Testis (tissue), 2 donors: ENCODE measurements at regions not wholly inside any gene's neighbourhood (a gene's known extent, or its start where the extent isn't known, plus 50 kb on each side); places are given as distances from the start of the nearest gene placed in this dataset.

Experiments used
- DNase-seq: peaks from one replicate; pipeline ENCODE4 v3.0.0-alpha.2; 2019
- H3K27ac ChIP-seq, 2 donors: fragments of 200-600 bp; sonication (generic); one replicate each; pipeline ENCODE4 v1.5.1; 2019
- H3K27me3 ChIP-seq: fragments of 200-600 bp; sonication (generic); one replicate; pipeline ENCODE4 v1.5.1; 2019
- H3K36me3 ChIP-seq: fragments of 200-600 bp; sonication (generic); one replicate; pipeline ENCODE4 v1.5.1; 2017; ENCODE audit warnings: low read depth; ENCODE audit errors: missing control alignments
- H3K4me1 ChIP-seq: fragments of 200-600 bp; sonication (generic); one replicate; pipeline ENCODE4 v1.5.1; 2019
- H3K4me3 ChIP-seq, 2 donors: fragments of 200-600 bp; sonication (generic); one replicate each; pipeline ENCODE4 v1.5.1; 2017 to 2019
- H3K9me3 ChIP-seq: fragments of 200-600 bp; sonication (generic); one replicate; pipeline ENCODE4 v1.5.1; 2017
- CTCF ChIP-seq, 3 experiments: fragments of 450-650 bp in 2 of 3; fragments of 200-600 bp in 1 of 3; sonication (generic) in 1 of 3; IDR thresholded peaks; one replicate each; pipeline ENCODE4 v1.5.1; 2016 to 2019; ENCODE audit warnings: antibody characterized with exemption in 3 of 3, mild to moderate bottlenecking in 2 of 3, moderate library complexity in 1 of 3
- POLR2A ChIP-seq: fragments of 450-650 bp; IDR thresholded peaks from one replicate; pipeline ENCODE4 v1.6.1; 2017; ENCODE audit warnings: antibody characterized with exemption, mild to moderate bottlenecking, moderate library complexity
- WGBS, 2 donors: methylation state at CpG; one replicate each; pipeline ENCODE4 v1.1.5; 2018; 5-methylcytosine and 5-hydroxymethylcytosine counted together
- intact Hi-C: fragments of 100-400 bp; cut with DNase I; formaldehyde crosslinking; loops from one replicate; pipeline ENCODE4 v1.15.1; 2023; ENCODE audit warnings: low total_unique reads

GRCh38 chr14:98792171-98792570 is 479.8 kb downstream of the BCL11B start:
- no peak overlapping the region for H3K27ac ChIP-seq
- DNase-seq, result no peak

GRCh38 chr14:98798099-98798498 is 473.9 kb downstream of the BCL11B start:
- Histone ChIP-seq H3K9me3 (no peaks in the 10 kb centered on the region), H3K36me3 (no peaks in the 10 kb centered on the region), H3K27ac (no peak overlapping the region), H3K4me1 (no peaks in the 10 kb centered on the region), H3K4me3 (no peak overlapping the region), H3K27me3 (no peaks in the 10 kb centered on the region)
- intact Hi-C loops, result no loop called here
- DNase-seq, result no peak
- TF ChIP-seq POLR2A, result no peak
- TF ChIP-seq CTCF (IDR thresholded peaks at IDR 0.05), result no peak
- 62 to 65% methylated on average over 4 of the region's 4 CpGs for WGBS, 2 donors

More at GRCh38 chr14:98792171-98792570, 479.8 kb downstream of the BCL11B start:
- intact Hi-C loops, result no loop called here
- no peaks in the 10 kb centered on the region for H3K27me3 ChIP-seq
- TF ChIP-seq POLR2A (no peak), CTCF (IDR thresholded peaks at IDR 0.05) (no peak)
- no peaks in the 10 kb centered on the region for H3K9me3 ChIP-seq
- 94 to 100% methylated on average over 1 of the region's 1 CpG for WGBS, 2 donors
- no peak overlapping the region for H3K4me3 ChIP-seq
- no peaks in the 10 kb centered on the region for H3K4me1 ChIP-seq
- no peaks in the 10 kb centered on the region for H3K36me3 ChIP-seq

- Histone ChIP-seq H3K4me1 (no peaks in the 10 kb centered on the region), H3K36me3 (no peaks in the 10 kb centered on the region), H3K27ac (no peak overlapping the region), H3K27me3 (no peaks in the 10 kb centered on the region), H3K4me3 (no peak overlapping the region), H3K9me3 (no peaks in the 10 kb centered on the region)
- WGBS, 2 donors, result 78 to 84% methylated on average over 3 to 4 of the region's 4 CpGs
- no peak for DNase-seq
- intact Hi-C loops, result no loop called here
- TF ChIP-seq CTCF (IDR thresholded peaks at IDR 0.05) (no peak), POLR2A (no peak)
Observed at GRCh38 chr14:98799891-98800290, 472.1 kb downstream of the BCL11B start.

- Histone ChIP-seq H3K4me1 (no peaks in the 10 kb centered on the region), H3K4me3 (no peak overlapping the region), H3K36me3 (no peaks in the 10 kb centered on the region), H3K27ac (no peak overlapping the region), H3K9me3 (no peaks in the 10 kb centered on the region), H3K27me3 (no peaks in the 10 kb centered on the region)
- intact Hi-C loops, result no loop called here
- TF ChIP-seq POLR2A, result no peak
- TF ChIP-seq CTCF (IDR thresholded peaks at IDR 0.05), result no peak
- DNase-seq, result no peak
- 81% methylated on average over 9 of the region's 9 CpGs; no CpG with 5 or more reads in 1 of the 2 donors for WGBS, 2 donors
Observed at GRCh38 chr14:98802044-98802443, 470.0 kb downstream of the BCL11B start.

- TF ChIP-seq POLR2A (no peak), CTCF (IDR thresholded peaks at IDR 0.05) (no peak)
- DNase-seq, result no peak
- Histone ChIP-seq H3K27me3 (no peaks in the 10 kb centered on the region), H3K4me3 (no peak overlapping the region), H3K9me3 (no peaks in the 10 kb centered on the region), H3K4me1 (no peaks in the 10 kb centered on the region), H3K36me3 (no peaks in the 10 kb centered on the region), H3K27ac (no peak overlapping the region)
- intact Hi-C loops, result no loop called here
- 88 to 93% methylated on average over 5 of the region's 5 CpGs for WGBS, 2 donors
Observed at GRCh38 chr14:98803196-98803595, 468.8 kb downstream of the BCL11B start.
